Stimulated activated CD4-positive, alpha-beta T cell treated with anti-CD3 and anti-CD28 coated beads, Interleukin-15, amount 100 ng/mL, for 1 hour (primary cell): ENCODE measurements at regions not wholly inside any gene's neighbourhood (a gene's known extent, or its start where the extent isn't known, plus 50 kb on each side); places are given as distances from the start of the nearest gene placed in this dataset.

Experiments used
- DNase-seq, 2 donors: peaks; one replicate each; pipeline ENCODE4 v3.0.0-alpha.2; 2020; ENCODE audit warnings: low read depth in 1 of 2, low spot score in 1 of 2

DNA sequence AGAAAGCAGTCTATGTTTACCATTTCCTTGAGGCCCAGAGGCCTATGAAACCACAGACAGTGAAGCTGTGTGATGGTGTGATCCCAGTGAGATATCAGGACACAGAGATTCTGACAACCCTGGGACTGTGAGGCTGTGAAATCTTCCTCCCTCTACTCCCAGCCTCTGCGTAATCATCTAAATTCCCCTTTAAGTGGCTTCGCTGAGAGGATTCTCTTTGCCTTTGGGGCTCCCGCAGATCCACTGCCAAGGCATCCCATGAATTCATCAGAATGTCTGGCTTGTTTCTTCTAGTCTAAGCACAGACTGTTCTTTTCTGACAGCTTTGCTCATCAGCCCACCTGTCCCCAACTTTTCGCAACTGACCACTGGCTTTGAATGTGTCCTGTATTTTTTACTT is 901.2 kb upstream of the NR2F2 start:
- DNase-seq = no peak

DNA sequence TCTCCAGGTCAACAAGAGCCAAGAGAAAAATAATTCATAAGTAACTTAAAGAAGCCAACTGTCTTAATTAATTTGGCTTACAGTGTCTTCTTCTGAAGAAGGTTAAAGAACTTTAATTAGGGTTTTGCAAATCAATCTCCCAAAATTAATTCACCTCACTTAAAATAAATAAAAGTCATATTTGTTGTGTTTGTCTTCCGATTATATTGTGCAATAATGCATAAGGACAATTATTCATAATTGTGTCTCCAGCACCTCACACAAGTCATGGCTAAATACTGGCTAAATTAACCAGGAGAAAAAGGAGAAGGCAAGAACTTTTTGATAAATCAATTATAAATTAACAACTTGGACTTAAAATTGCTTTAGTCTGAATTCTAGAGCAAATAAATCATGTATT is 899.0 kb upstream of the NR2F2 start:
- DNase-seq = no peak

DNA sequence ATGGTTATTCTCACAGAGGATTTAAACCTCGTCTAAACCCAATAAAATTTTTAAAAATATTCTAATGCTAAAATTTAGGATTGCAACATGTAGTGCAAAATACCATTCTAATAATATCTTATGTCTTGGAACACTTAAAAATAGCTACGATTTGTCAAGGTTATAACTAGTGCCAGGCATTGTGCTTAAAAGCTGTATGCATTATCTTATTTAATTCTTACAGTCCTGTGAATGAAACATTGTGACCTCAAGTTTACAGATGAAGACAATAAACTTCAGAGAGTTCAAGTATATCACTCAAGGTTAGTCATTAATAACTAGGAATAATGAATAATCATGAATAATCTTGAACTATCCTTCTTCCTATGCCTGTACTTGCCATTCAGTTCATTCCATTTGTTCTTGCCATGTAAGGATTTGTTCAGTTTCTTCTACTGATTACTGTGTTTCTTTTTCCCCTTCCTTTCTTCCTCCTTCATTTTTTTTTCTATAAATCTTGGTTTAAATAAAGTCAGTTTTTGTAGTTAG is 897.6 kb upstream of the NR2F2 start:
- DNase-seq = no peak

DNA sequence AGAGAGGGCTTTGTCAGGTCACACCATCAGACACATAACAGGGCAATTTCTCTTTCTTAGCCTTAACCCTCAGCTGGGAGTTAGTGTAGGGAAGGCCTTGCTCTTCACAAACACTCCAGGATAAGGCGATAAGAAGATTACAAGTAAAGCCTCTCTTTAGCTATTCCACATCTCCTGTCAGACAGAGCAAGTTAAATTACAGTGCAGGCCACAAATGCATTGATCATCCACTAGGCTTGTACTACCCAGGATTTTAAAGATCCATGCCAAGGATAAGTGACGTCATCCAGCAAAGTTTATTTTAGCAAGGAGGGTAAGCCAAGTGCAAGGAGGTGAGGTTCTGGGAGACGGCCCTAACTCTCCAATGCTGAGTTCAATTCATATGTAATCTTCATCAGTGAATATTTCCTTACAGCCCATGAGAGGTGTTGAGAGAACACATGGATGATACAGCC is 890.6 kb upstream of the NR2F2 start:
- no peak for DNase-seq

DNA sequence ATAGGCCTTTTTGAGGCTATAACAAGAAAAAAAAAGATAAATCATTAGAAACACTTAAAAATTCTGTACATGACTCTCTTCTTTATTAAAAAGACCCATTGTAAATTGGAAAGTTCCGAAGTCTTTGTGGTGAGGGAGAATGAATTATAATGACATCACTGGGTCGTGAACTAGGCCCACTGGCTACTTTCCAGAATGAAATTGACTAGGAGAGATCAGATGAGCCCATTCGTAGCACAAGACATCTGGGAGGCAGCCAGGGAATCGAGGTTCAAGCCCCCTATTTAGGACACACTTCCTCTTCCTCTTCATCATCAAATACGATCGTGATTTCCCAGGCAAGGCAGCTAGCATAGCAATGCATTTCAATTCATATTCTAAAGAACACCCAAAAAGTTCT is 889.8 kb upstream of the NR2F2 start:
- DNase-seq = no peak

DNA sequence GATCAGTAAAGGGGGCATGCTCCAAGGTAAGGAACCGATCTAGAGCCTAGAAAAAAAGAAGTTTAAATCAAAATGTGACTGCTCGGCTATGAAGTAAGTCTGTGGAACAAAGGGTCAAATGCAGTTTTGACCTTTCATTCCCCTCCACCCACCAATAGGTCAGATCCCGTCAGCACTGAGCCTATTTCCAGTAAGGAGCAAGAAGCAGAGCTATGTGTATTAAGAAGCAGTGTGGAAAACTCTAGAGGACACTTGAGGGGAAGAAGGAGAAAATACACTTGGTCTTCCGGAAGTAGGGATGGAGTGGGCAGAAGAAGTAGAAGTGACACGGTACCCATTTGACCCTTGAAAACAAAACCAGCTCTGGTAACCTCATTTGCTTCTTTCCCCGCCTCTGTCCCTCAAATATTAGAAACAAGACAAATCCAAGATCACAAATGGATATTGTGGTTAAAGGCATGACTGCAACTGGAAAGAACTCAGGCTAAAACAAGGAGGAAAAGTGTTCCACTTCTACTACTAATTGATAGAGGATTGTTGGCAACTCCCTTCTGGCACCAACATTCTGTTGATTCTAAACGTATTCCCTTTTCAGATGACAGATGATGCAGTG is 888.3 kb upstream of the NR2F2 start:
- DNase-seq = no peak

DNA sequence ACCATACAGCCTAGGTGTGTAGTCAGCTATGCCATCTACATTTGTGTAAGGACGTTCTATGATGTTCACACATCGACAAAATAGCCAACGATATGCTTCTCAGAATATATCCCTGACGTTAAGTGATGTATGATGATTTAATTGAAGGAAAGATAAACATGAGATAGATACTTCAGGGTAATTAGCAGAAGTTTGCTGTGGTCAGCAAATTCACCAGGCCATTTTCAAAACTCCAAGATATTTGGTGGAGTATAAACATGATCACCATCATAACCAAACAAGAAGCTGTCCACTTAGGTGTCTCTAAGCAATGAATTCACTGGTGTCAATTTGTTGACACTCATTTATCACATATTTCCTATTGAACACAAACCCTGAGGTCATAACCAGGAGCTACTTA is 885.6 kb upstream of the NR2F2 start:
- no peak for DNase-seq

DNA sequence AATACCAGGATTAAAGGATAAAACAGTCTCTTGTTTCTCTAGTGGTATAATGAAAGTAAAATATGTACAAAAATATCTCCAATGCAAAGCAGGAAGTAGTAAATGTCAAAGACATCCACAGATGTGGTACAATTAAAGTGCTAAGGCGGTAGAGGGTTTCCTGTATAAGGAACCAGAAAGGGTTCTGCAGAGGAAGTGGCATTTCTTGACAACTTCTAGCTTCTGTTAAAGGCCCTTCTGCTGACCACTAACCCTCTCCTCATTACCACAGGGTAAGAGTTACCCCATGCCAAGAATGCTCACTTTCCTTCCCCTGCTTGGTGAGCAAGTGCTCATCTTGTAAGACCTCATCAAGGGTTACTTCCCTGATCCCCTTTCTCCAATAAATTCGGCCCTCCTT is 883.6 kb upstream of the NR2F2 start:
- no peak for DNase-seq

DNA sequence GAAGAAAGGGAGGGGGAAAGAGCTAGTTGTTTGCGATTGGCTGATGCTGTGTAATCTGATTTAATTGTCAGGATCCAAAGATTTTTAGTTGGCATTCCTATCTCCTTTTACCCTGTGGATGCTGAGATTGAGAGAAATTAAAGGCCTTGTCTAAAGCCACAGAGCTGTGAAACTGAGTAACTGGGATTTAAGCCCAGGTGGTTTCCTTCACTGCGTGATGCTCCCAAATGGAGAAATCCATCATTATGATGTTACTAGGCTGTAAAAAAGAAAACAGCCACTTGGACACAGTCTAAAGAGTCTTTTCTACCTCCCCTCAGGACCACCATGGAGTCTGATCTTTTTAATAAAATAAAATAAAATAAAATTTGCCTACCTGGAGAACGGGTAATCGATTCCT is 883.0 kb upstream of the NR2F2 start:
- DNase-seq = no peak

DNA sequence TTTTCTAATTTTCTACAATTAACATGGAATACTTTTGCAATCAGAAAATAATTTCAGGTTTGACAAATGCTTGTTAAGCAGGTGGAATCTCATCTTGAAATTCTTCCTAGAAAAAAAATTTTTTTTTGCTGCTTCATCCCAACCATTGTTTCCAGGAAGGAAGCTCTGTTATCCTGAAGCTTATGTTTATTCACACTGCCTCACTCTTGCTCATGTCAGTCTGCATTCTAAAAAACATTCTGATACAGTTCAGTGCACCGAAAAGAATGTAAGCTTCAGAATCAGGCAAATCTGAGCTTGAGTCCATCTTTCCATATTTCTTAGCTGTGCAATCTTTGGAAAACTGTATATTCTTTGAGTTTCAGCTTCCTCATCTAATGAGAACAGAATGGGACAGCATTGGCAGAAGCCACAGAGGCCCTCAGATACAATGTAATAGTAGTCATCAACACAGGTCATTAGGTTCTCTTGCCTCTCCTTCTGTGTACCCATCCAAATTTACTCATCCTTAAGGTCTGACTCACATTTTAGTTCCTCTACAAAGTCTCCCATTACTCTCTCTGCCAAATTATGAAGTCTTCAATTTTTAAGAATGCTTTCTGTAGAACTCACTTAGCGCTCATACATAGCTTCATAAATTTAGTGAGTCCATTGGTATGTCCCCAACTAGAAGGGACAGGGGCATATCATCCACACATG is 881.8 kb upstream of the NR2F2 start:
- no peak for DNase-seq

DNA sequence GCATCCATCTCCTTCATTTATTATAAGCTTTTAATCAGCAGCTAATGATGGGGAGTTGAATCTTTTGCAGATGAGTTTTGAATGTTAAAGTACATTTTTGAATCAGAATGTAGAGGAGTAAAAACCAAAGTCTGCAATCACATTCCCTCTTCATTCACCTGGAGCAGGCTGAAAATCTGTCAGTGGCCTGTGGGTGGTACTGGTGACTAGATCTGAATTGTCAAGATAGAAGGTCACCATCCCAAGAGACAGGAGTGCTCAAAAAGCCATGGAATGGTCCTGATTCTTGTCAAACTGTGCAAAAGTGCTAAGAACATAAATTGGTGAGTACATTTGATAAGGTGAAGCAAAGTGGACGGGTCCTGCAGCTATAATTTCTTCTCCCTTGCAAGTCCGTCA is 881.3 kb upstream of the NR2F2 start:
- DNase-seq = no peak

DNA sequence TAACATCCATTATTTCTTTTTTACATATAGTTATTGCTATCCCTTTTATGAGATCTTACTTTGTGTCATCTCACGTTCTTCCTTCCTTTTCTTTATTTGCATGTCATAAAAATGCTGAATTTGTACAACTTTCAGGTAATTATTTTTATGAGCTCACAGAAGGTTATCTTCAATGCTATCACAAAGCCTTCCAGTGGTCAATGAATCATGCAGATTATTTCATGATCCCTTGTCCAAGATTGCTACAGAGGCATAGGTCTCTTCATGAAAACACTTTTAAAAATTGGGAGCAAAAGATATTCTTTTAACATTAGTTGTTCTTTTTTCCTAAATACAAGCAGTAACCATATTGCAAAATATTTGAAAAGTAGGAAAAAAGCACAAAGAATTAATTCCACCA is 880.1 kb upstream of the NR2F2 start:
- DNase-seq = no peak

DNA sequence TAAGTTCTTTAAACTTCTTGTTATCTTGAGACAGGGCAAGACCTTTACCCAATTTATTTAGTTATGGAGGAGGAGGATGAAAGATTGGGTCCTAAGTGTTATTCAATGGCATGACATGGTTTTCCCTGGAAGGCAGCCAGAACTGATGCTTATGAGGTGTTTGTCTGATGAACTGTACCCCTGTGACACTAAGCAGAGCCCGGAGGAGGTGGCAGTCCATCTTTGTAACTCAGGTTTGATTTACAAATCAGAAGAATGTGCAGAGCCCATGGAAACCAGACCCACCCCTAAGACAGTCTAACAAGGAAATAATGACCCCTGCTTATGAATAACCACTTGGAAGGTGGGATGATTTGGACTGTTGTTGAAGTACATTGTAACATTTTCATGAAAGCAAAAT is 878.6 kb upstream of the NR2F2 start:
- DNase-seq = no peak

DNA sequence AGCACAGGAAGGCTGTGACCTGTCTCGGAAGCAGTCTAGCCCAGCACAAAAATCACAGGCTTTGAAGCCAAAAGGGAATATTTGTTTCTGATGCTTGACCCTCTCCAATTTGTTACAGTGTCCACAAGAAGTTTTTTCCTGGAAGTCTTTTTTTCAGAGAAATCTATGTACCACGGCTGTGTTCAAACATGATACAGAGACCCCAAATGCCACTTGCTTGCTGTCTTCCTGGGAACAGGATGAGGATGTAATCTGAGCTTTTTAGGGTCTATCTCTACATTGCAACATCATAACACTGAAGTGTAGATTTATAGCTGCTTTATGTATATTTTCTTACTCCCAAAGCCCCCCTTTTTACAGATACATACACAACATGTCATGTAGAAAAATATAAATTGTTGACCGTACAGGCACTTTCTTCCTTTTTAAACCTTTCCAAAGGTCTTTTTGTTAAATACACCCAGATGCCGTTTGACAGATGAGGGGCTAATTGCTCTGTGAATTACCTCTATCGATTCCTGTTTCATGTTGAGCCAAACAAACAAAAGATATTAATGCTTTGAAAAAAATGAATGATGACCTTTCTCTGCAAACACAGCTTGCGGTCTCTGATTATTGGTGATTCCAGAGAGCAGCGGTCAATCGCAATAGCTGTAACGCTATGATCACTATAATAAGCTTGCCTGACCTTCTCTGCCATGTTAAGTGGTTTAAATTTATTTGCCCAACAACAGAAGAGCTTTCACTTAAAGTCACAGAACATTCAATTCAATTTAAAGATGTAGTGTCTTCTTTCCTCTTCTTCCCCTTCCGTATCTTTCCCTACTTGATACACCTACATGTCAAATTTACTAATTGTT is 875.9 kb upstream of the NR2F2 start:
- no peak for DNase-seq

DNA sequence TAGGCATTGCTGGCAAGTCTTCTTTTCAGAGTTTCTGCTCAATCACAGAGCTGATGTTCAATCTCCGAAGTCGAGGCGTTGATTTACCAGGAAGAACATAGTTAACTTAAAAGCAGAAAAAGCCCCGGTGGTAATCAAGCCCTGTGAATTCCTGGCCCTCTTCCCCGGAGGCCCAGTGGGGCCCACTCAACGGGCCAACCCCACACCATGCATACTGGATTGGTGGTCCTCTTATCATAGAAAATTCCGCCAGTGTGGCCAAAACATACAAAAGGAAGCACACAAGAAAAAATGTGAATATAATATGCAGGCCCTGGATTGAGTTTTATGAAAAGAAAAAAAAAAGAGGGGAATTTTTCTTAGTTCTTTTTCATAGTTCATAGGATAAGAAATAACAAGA is 873.0 kb upstream of the NR2F2 start:
- DNase-seq = no peak

DNA sequence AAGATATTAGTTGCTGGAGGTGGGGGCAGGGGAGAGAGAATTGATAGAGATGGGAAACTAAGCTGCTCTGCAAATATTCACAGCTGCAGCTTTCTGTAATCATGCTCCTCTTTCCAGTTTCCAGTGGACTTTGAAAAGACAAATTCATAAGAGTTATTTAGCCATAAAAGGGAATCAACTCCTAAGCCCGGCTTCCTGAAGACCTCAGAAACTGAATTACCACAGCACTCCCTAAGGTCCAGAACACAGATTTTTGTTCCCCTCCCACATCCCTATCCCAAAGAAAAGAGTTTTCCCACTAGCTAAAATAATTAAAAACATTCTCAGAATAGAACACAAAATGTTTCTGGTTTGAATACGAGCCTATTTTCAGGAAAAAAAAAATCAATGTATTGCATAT is 871.8 kb upstream of the NR2F2 start:
- no peak for DNase-seq

DNA sequence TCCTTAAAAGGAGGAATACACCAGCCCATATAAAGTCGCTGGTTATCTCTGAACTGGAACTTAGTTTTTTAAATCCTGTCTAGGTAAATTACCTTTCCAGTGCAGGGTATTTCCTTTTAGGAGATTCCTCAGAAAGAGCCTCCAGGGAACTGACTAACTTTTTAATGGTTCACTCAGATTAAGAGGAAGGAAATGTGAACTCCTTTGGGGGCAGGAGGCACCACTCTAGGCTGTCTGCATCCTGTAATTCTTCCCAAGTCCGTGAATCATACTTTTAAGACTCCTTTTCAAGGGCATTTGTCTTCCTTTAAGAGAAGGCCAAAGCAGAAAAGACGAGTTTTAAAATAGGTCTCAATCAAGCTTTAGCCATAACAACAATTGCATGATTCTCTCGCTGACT is 871.2 kb upstream of the NR2F2 start:
- no peak for DNase-seq

DNA sequence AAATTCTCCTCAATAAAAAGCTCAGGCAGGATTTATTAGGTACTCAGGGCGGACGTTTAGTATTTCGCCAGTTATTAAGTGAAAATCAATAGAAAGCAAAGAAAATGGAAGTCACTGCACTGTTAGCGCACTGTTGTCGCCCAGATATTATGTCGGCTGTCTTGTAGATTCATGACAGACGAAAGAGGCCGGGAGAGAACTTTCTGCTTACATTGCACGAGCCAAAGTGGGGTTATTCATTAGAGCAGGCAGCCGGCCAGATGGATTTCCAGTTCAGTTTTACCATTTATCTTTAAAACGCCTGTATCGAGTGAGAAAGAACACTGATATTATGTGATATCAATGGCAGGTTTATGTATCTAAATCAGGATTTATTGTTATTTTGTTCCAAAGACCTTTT is 866.0 kb upstream of the NR2F2 start:
- no peak for DNase-seq

DNA sequence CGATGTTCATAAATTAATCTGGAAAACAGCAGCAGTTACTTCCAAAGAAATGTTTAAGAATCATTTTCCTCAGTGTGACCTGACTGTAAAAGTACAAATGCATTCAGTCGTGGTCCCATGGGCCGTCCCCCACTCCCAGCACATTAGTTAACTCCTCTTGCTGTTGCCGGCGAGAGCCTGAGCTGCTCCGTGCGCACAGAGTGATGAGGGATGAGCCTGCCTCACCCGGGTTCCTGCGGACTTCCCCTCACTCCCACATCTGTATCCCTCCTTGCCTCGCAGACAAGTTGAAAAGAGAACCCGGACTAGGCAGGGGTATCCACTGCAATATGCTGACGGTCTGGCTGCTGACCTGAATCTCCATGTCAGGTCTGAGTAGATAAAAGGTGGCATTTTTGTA is 861.7 kb upstream of the NR2F2 start:
- no peak for DNase-seq

DNA sequence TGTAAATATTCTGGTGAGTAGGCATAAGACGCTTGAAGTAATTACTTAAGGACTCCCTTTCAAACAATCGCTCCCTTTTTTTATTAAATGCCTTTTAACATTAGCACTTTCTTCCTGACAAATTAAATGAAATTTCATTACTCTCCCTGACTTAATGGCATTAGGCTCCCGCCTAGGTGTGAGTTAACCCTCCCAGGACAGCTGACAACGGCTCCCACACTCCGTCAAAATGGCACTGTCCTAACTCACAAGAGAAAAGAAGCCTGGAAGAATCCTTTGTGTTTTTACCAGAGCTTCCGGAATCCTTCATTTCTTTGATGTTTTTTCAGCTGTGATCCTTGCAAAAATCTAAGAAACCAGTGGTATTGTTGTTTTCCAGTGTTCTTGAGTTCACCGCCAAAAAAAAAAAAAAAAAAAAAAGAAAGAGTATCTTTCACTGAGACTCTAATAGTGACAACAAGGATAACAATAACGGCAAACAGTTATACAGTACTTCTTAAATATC is 861.0 kb upstream of the NR2F2 start:
- no peak for DNase-seq

DNA sequence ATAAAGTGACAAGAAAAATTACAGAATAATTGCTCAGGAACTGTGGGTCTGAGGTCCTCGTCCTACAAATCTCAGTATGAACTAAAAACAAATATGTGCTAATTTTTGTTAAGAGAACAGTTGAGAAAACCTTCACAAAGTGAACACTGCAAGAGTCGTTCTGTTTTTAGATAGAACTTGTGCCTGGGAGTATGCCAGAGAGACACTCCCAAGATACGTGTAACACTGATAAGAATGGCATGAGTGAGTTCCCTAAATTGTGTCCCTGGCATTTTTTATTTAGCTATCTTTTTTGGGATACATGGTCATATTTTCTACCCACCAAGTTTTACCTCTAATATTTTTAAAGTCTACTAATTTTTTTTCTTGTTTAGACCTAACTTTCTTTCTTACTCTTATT is 860.0 kb upstream of the NR2F2 start:
- DNase-seq = no peak
